Lower leg skin (tissue), 3 donors: ENCODE measurements at regions not wholly inside any gene's neighbourhood (a gene's known extent, or its start where the extent isn't known, plus 50 kb on each side); places are given as distances from the start of the nearest gene placed in this dataset.

Source experiments
- CTCF ChIP-seq, 3 donors: fragments of 450-650 bp; IDR thresholded peaks; one replicate each; pipeline ENCODE4 v1.5.1; 2016; ENCODE audit warnings: antibody characterized with exemption in 3 of 3, mild to moderate bottlenecking in 3 of 3, moderate library complexity in 2 of 3
- POLR2A ChIP-seq, 2 donors: fragments of 450-650 bp; IDR thresholded peaks; one replicate each; pipeline ENCODE4 v1.6.1; 2016 to 2017; ENCODE audit warnings: antibody characterized with exemption in 2 of 2, mild to moderate bottlenecking in 1 of 2, moderate library complexity in 1 of 2

DNA sequence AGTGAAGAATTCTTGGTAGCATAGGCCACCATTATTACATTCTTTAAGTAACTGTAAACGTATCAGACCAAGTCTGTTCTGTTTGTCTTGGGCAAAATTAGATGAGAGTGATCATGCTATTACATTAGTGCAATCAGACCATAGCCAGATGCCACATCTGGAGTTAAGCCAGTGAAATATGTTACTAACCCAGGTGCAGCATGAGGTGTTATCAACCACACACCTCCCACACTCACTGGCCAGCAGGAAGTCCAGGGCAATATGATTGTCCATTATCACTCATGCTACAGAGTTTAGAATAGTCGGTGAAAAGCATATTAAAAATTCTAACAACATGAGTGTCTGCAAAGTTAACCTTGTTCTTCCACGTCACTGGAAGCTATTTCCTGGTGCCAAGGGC, 119.4 kb downstream of the GPCPD1 start:
- TF ChIP-seq POLR2A (IDR thresholded peaks at IDR 0.05), result no peak
- TF ChIP-seq CTCF (IDR thresholded peaks at IDR 0.05), result no peak
